ENCODE measurements at regions not wholly inside any gene's neighbourhood (a gene's known extent, or its start where the extent isn't known, plus 50 kb on each side); places are given as distances from the start of the nearest gene placed in this dataset.

GRCh38 chr10:117661316-117661715, 118.8 kb downstream of the EMX2 start:
- in situ Hi-C loops (cut with MboI; ENCODE audit: low sequenced_read_pairs in 4 of 4) (no loop called here), intact Hi-C loops (cut with DNase I; ENCODE audit: low total_unique reads) (no loop called here)
- Histone ChIP-seq H3K4me3 (no peak overlapping the region), H3K36me3 (no peaks in the 10 kb centered on the region), H3K9me3 (no peaks in the 10 kb centered on the region), H3K27me3 (no peaks in the 10 kb centered on the region), H3K27ac (no peak overlapping the region), H3K4me1 (no peaks in the 10 kb centered on the region)
- ATAC-seq (no peak), DNase-seq (no peak)
- TF ChIP-seq CTCF (IDR thresholded peaks at IDR 0.05 in 4 of 5, conservative IDR thresholded peaks at IDR 0.05 in 1 of 5) = no peak
- no peak for TF ChIP-seq POLR2A (IDR thresholded peaks at IDR 0.05)

- no peak overlapping the region for H3K27ac ChIP-seq
- intact Hi-C loops (cut with DNase I; ENCODE audit: low total_unique reads) (no loop called here), in situ Hi-C loops (cut with MboI; ENCODE audit: low sequenced_read_pairs in 4 of 4) (no loop called here)
- no peaks in the 10 kb centered on the region for H3K4me1 ChIP-seq
- H3K9me3 ChIP-seq = no peaks in the 10 kb centered on the region
- TF ChIP-seq CTCF (IDR thresholded peaks at IDR 0.05 in 4 of 5, conservative IDR thresholded peaks at IDR 0.05 in 1 of 5) (no peak), POLR2A (IDR thresholded peaks at IDR 0.05) (no peak)
- no peak overlapping the region for H3K4me3 ChIP-seq
- H3K36me3 ChIP-seq = no peaks in the 10 kb centered on the region
- H3K27me3 ChIP-seq = no peaks in the 10 kb centered on the region
- ATAC-seq = no peak
- no peak for DNase-seq
Measured at GRCh38 chr10:117662126-117662525, 119.6 kb downstream of the EMX2 start.

GRCh38 chr10:117662751-117663540, 120.4 kb downstream of the EMX2 start:
- Histone ChIP-seq H3K4me3 (no peak overlapping the region), H3K27ac (no peak overlapping the region), H3K4me1 (no peaks in the 10 kb centered on the region), H3K27me3 (no peaks in the 10 kb centered on the region), H3K9me3 (no peaks in the 10 kb centered on the region), H3K36me3 (no peaks in the 10 kb centered on the region)
- in situ Hi-C loops (cut with MboI; ENCODE audit: low sequenced_read_pairs in 4 of 4) (no loop called here), intact Hi-C loops (cut with DNase I; ENCODE audit: low total_unique reads) (no loop called here)
- ATAC-seq (no peak), DNase-seq (no peak)
- TF ChIP-seq CTCF (IDR thresholded peaks at IDR 0.05 in 4 of 5, conservative IDR thresholded peaks at IDR 0.05 in 1 of 5) (no peak), POLR2A (IDR thresholded peaks at IDR 0.05) (no peak)

GRCh38 chr10:117663750-117664149, 121.2 kb downstream of the EMX2 start:
- no peak for TF ChIP-seq CTCF (IDR thresholded peaks at IDR 0.05 in 4 of 5, conservative IDR thresholded peaks at IDR 0.05 in 1 of 5)
- no peak for TF ChIP-seq POLR2A (IDR thresholded peaks at IDR 0.05)
- H3K4me3 ChIP-seq = no peak overlapping the region
- ATAC-seq (no peak), DNase-seq (no peak)
- no peak overlapping the region for H3K27ac ChIP-seq
- in situ Hi-C loops (cut with MboI; ENCODE audit: low sequenced_read_pairs in 4 of 4) (no loop called here), intact Hi-C loops (cut with DNase I; ENCODE audit: low total_unique reads) (no loop called here)
- H3K36me3 ChIP-seq = no peaks in the 10 kb centered on the region
- H3K27me3 ChIP-seq = no peaks in the 10 kb centered on the region
- H3K9me3 ChIP-seq = no peaks in the 10 kb centered on the region
- no peaks in the 10 kb centered on the region for H3K4me1 ChIP-seq

- no peak for TF ChIP-seq POLR2A (IDR thresholded peaks at IDR 0.05)
- TF ChIP-seq CTCF (IDR thresholded peaks at IDR 0.05 in 4 of 5, conservative IDR thresholded peaks at IDR 0.05 in 1 of 5) = no peak
- Histone ChIP-seq H3K4me1 (no peaks in the 10 kb centered on the region), H3K27ac (no peak overlapping the region), H3K4me3 (no peak overlapping the region), H3K36me3 (no peaks in the 10 kb centered on the region), H3K27me3 (no peaks in the 10 kb centered on the region), H3K9me3 (no peaks in the 10 kb centered on the region)
- in situ Hi-C loops (cut with MboI; ENCODE audit: low sequenced_read_pairs in 4 of 4) (no loop called here), intact Hi-C loops (cut with DNase I; ENCODE audit: low total_unique reads) (no loop called here)
- DNase-seq (no peak), ATAC-seq (no peak)
Measured at GRCh38 chr10:117664288-117664687, 121.7 kb downstream of the EMX2 start.

All from gastrocnemius medialis (tissue), 4 donors.